Ishikawa (cell line): ENCODE measurements at regions not wholly inside any gene's neighbourhood (a gene's known extent, or its start where the extent isn't known, plus 50 kb on each side); places are given as distances from the start of the nearest gene placed in this dataset.

ENCODE experiments used
- NFIC ChIP-seq: IDR thresholded peaks from 2 replicates; pipeline ENCODE4 v1.6.1; 2012
- RAD21 ChIP-seq: IDR thresholded peaks from 2 replicates; pipeline ENCODE4 v1.6.1; 2012; ENCODE audit warnings: low read depth

GRCh38 chr1:198435056-198435455 is 105.4 kb downstream of the ATP6V1G3 start:
- no peak for TF ChIP-seq RAD21
- TF ChIP-seq NFIC, result no peak
